ENCODE measurements at regions not wholly inside any gene's neighbourhood (a gene's known extent, or its start where the extent isn't known, plus 50 kb on each side); places are given as distances from the start of the nearest gene placed in this dataset.

GRCh38 chr1:106619827-106620134 is 436.7 kb upstream of the PRMT6 start:
- no peak for DNase-seq (ENCODE audit: low spot score)
- TF ChIP-seq CTCF (IDR thresholded peaks at IDR 0.05; ENCODE audit: extremely low read depth, insufficient read depth, missing control alignments), result no peak
- in situ Hi-C loops (cut with MboI; ENCODE audit: low pct_unique_long_range_greater_than_20kb, low sequenced_read_pairs, unreplicated experiment), result no loop called here

GRCh38 chr1:106620521-106620954 is 435.9 kb upstream of the PRMT6 start:
- in situ Hi-C loops (cut with MboI; ENCODE audit: low pct_unique_long_range_greater_than_20kb, low sequenced_read_pairs, unreplicated experiment), result no loop called here
- DNase-seq (ENCODE audit: low spot score), result no peak
- no peak for TF ChIP-seq CTCF (IDR thresholded peaks at IDR 0.05; ENCODE audit: extremely low read depth, insufficient read depth, missing control alignments)

GRCh38 chr1:106621853-106622252 is 434.6 kb upstream of the PRMT6 start:
- no peak for TF ChIP-seq CTCF (IDR thresholded peaks at IDR 0.05; ENCODE audit: extremely low read depth, insufficient read depth, missing control alignments)
- DNase-seq (ENCODE audit: low spot score), result no peak
- in situ Hi-C loops (cut with MboI; ENCODE audit: low pct_unique_long_range_greater_than_20kb, low sequenced_read_pairs, unreplicated experiment), result no loop called here

- in situ Hi-C loops (cut with MboI; ENCODE audit: low pct_unique_long_range_greater_than_20kb, low sequenced_read_pairs, unreplicated experiment), result no loop called here
- DNase-seq (ENCODE audit: low spot score), result peak; percentile 27
- TF ChIP-seq CTCF (IDR thresholded peaks at IDR 0.05; ENCODE audit: extremely low read depth, insufficient read depth, missing control alignments), result no peak
These were observed 418.9 kb upstream of the PRMT6 start for GRCh38 chr1:106637566-106637965.

- in situ Hi-C loops (cut with MboI; ENCODE audit: low pct_unique_long_range_greater_than_20kb, low sequenced_read_pairs, unreplicated experiment), result no loop called here
- no peak for TF ChIP-seq CTCF (IDR thresholded peaks at IDR 0.05; ENCODE audit: extremely low read depth, insufficient read depth, missing control alignments)
- DNase-seq (ENCODE audit: low spot score), result no peak
These were observed 410.2 kb upstream of the PRMT6 start for GRCh38 chr1:106646261-106646784.

- in situ Hi-C loops (cut with MboI; ENCODE audit: low pct_unique_long_range_greater_than_20kb, low sequenced_read_pairs, unreplicated experiment), result no loop called here
- TF ChIP-seq CTCF (IDR thresholded peaks at IDR 0.05; ENCODE audit: extremely low read depth, insufficient read depth, missing control alignments), result no peak
- DNase-seq (ENCODE audit: low spot score), result no peak
These were observed 409.7 kb upstream of the PRMT6 start for GRCh38 chr1:106646816-106647215.

All from GM13977 (cell line).